ENCODE measurements at regions not wholly inside any gene's neighbourhood (a gene's known extent, or its start where the extent isn't known, plus 50 kb on each side); places are given as distances from the start of the nearest gene placed in this dataset.
"Not testable (repeated sequence)": the region's sequence is repeated elsewhere in the genome, so short reads cannot be mapped to it uniquely, and the experiment has no call there.

DNA sequence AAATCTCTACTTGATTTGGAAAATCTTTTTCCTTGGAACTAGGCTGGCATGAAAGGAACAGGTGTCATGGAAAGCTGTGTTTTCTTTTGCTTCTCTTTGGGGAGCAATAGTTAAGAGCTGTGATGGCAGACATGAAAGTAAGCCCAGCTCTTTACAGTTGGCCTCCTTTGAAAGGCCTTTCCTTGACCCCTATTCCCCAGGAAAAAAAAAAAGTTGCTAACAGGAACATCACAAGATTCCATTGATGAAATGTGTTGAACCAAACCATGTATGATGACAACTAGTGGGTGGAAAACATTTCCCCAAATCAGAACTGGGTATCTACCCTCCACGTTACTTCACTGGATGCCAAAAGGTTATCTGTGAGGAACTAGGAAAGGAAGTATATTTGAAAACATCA lies 190.7 kb upstream of the RPL34 start:
- DNase-seq (no peak), ATAC-seq (no peak)
- H3K36me3 Mint-ChIP-seq (ENCODE audit: low read depth) = peaks cover 3% of the 10 kb centered on the region
- no peaks in the 10 kb centered on the region for H3K9me3 Mint-ChIP-seq (ENCODE audit: low read depth)
- peaks cover 3% of the 10 kb centered on the region for H3K27me3 Mint-ChIP-seq
- peaks cover 61% of the 10 kb centered on the region for H3K4me1 Mint-ChIP-seq
- no peak overlapping the region for H3K27ac Mint-ChIP-seq
- CTCF ChIA-PET = interaction anchor here (0.7 kb wide), 1 partner anchor 410 kb away, joined by 4 read pairs; no protein-coding TSS in a partner anchor
- no peak overlapping the region for H3K4me3 Mint-ChIP-seq
- POLR2A ChIA-PET = interaction anchor here (0.7 kb wide), 1 partner anchor 333 kb away, joined by 4 read pairs; no protein-coding TSS in a partner anchor
- intact Hi-C loops (cut with DNase I, micrococcal nuclease) = loop anchor here (5.0 kb wide), 6 partner anchors 38 to 322 kb away; partner anchors contain the start of gene LEF1 (in 1 of the 2)

DNA sequence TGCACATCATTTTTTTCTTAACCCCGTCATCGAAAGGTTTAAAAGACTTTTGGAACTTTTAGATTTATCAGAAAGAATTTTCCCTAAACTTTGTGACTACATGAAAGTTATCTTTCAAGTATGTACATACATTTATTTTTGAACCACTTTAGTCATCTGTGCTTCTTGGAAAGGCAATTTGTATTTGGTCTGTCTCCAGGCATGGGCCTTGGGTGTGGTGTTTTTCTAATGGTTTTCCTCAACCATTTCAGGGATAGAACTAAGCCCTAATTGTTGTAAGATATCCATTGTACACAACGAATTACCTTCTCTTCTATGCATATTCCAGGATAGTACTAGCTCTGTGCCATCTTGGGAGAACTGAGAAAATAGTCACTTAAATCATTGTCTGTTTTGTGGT lies 191.5 kb upstream of the RPL34 start:
- CTCF ChIA-PET = interaction anchor here (1.1 to 1.6 kb wide), 3 partner anchors 87 to 270 kb away, joined by 3 to 5 read pairs (median 4); no protein-coding TSS in a partner anchor
- ATAC-seq (no peak), DNase-seq (no peak)
- Mint-ChIP-seq H3K27ac (no peak overlapping the region), H3K36me3 (ENCODE audit: low read depth) (peaks cover 3% of the 10 kb centered on the region), H3K27me3 (peaks cover 3% of the 10 kb centered on the region), H3K4me3 (no peak overlapping the region), H3K4me1 (peaks cover 54% of the 10 kb centered on the region), H3K9me3 (ENCODE audit: low read depth) (no peaks in the 10 kb centered on the region)
- POLR2A ChIA-PET = interaction anchor here (0.5 kb wide), 1 partner anchor 147 kb away, joined by 3 read pairs; no protein-coding TSS in a partner anchor
- intact Hi-C loops (cut with DNase I, micrococcal nuclease) = loop anchor here (5.0 kb wide), 5 partner anchors 53 to 322 kb away; partner anchors contain the start of gene LEF1 (in 1 of the 2)

DNA sequence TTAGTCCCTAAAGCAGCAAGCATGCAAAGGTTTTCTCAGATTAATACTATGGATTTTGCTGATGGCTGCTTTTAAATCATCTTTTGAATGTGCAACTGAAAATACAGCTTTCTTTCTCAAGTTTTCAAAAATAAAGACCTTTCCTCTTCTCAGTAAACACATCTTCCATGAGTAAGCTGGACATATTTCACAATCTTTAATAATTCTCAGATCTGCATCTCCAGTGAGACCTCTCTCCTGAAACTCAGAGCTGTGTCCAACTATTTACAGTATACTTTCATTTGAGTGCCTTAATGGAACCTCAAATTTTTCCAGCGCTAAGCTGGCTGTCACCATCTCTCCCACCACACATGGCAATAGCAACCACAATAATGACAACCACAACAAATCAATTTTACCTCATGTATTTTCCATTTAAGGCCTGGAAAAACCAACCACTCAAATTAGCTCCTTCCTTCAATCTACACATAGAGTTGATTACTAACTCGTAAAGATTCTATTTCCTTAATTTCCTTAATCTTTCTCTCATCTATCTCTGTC lies 192.4 kb upstream of the RPL34 start:
- H3K4me3 Mint-ChIP-seq = no peak overlapping the region
- H3K9me3 Mint-ChIP-seq (ENCODE audit: low read depth) = peaks cover 2% of the 10 kb centered on the region
- intact Hi-C loops (cut with DNase I, micrococcal nuclease) = loop anchor here (2.0 to 5.0 kb wide), 9 partner anchors 54 to 389 kb away; partner anchors contain the start of gene LEF1 (in 2 of the 2)
- peaks cover 3% of the 10 kb centered on the region for H3K36me3 Mint-ChIP-seq (ENCODE audit: low read depth)
- H3K4me1 Mint-ChIP-seq = peaks cover 46% of the 10 kb centered on the region
- POLR2A ChIA-PET = interaction anchor here (1.0 kb wide), 1 partner anchor 396 kb away, joined by 3 read pairs; no protein-coding TSS in a partner anchor
- CTCF ChIA-PET = interaction anchor here (1.1 to 2.1 kb wide), 4 partner anchors 86 to 399 kb away, joined by 3 to 5 read pairs (median 4); no protein-coding TSS in a partner anchor
- no peak overlapping the region for H3K27ac Mint-ChIP-seq
- ATAC-seq (no peak), DNase-seq (no peak)
- H3K27me3 Mint-ChIP-seq = peaks cover 3% of the 10 kb centered on the region

DNA sequence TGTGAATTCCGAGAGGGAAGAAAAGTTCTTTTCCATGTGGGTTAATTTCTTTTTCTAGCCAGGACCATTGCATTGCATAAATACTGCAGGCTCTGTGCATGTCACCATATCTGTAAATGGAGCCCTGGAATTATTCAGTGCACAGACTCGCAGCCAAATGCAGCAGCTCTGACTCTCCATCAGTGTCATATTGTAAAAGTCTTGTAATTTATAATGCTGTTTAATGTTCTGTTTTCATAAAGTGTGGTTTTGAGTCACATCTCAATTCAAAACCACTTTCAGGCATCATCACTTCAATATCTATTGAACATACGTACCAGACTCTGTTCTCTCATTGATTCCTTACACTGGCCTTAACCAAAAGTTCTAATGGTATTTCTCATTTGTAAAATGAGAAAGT lies 193.9 kb upstream of the RPL34 start:
- POLR2A ChIA-PET = interaction anchor here (0.5 to 0.9 kb wide), 2 partner anchors 254 to 295 kb away, joined by 3 read pairs; no protein-coding TSS in a partner anchor
- Mint-ChIP-seq H3K4me1 (peaks cover 33% of the 10 kb centered on the region), H3K27ac (peak overlapping the region; percentile 38), H3K27me3 (peaks cover 3% of the 10 kb centered on the region), H3K4me3 (no peak overlapping the region), H3K9me3 (ENCODE audit: low read depth) (peaks cover 6% of the 10 kb centered on the region), H3K36me3 (ENCODE audit: low read depth) (peaks cover 3% of the 10 kb centered on the region)
- DNase-seq (peak; percentile 25), ATAC-seq (peak; percentile 80)
- intact Hi-C loops (cut with DNase I, micrococcal nuclease) = loop anchor here (1.0 to 5.0 kb wide), 10 partner anchors 56 to 396 kb away; partner anchors contain the start of gene LEF1 (in 2 of the 2)
- CTCF ChIA-PET = interaction anchor here (0.9 to 2.1 kb wide), 6 partner anchors 53 to 405 kb away, joined by 3 to 5 read pairs (median 3); partner anchors contain the start of gene LEF1

DNA sequence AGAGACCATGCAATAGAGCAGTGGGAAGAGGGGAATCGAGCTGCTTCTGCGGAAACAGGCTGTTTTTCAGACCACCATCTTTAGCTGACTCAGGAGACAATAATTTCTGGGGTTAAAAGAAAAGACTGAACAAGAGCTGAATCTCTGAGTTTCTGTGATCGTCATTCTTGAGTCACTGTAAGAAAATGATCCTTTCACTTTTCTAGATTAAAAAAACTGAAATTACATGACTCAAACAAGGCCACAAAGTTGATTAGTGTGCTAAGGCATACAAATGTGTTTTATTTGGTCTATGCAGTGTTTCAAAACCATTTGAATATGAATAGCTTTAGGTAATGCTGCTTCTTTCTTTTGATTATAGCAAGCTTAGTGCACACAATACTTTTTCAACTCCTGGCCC lies 194.4 kb upstream of the RPL34 start:
- intact Hi-C loops (cut with DNase I, micrococcal nuclease) = loop anchor here (1.0 to 5.0 kb wide), 10 partner anchors 56 to 396 kb away; partner anchors contain the start of gene LEF1 (in 2 of the 2)
- ChIA-PET POLR2A (interaction anchor here (0.5 to 0.9 kb wide), 2 partner anchors 254 to 295 kb away, joined by 3 read pairs; no protein-coding TSS in a partner anchor), CTCF (interaction anchor here (0.9 to 1.3 kb wide), 4 partner anchors 53 to 257 kb away, joined by 3 to 4 read pairs (median 3); partner anchors contain the start of gene LEF1)
- Mint-ChIP-seq H3K4me3 (no peak overlapping the region), H3K27ac (peak overlapping the region; percentile 38), H3K36me3 (ENCODE audit: low read depth) (peaks cover 3% of the 10 kb centered on the region), H3K9me3 (ENCODE audit: low read depth) (peaks cover 6% of the 10 kb centered on the region), H3K4me1 (peaks cover 33% of the 10 kb centered on the region), H3K27me3 (peaks cover 3% of the 10 kb centered on the region)
- ATAC-seq (peak; percentile 86), DNase-seq (peak; percentile 13)

DNA sequence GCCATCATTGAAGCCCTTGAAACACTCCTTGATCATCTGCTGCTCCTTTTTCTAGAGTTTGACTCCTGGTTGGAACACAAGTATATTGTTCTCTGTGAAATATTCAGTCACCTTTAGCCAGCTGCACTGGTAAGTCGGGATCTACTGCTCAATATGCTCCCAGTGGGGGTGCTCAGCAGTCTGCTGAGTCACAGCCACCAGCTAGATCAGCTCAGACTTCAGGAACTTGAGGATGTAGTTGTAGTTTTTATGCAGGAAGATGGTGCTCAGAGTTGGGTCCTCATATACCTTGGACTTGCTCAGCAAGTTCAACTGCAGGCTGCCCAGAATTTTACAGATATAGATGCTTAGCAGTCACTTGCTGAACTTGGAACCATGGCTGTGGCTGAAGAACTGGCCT lies 202.5 kb upstream of the RPL34 start:
- intact Hi-C loops (cut with DNase I, micrococcal nuclease) = no loop called here
- no peak overlapping the region for H3K27ac Mint-ChIP-seq

DNA sequence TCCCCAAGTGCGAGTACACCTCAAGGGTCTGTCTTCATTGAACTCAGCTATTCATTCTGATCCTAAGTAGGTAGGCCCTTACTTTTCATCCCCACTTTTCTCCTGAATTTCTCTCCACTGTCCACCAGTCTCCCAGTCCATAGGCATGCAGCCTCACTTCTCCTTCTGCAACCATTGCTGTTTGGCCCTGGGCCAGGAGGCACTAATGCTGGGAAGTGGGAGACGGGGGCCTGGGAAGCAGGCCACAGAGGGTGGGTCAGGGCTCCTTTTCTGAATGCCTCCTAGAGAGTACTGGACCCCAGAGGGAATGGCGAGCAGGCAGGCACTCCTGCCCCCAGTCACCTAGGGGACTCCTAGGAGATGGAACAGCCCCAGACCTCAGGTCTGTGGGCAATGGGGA lies 203.5 kb upstream of the RPL34 start:
- POLR2A ChIA-PET = interaction anchor here (0.6 kb wide), 1 partner anchor 207 kb away, joined by 3 read pairs; no protein-coding TSS in a partner anchor
- CTCF ChIA-PET = interaction anchor here (0.6 to 1.1 kb wide), 3 partner anchors 27 to 1141 kb away, joined by 3 read pairs; no protein-coding TSS in a partner anchor
- Mint-ChIP-seq H3K4me1 (peaks cover 7% of the 10 kb centered on the region), H3K4me3 (no peak overlapping the region), H3K36me3 (ENCODE audit: low read depth) (no peaks in the 10 kb centered on the region), H3K9me3 (ENCODE audit: low read depth) (no peaks in the 10 kb centered on the region), H3K27me3 (no peaks in the 10 kb centered on the region), H3K27ac (no peak overlapping the region)
- ATAC-seq (no peak), DNase-seq (no peak)
- intact Hi-C loops (cut with DNase I, micrococcal nuclease) = no loop called here

More for the DNA sequence above, 202.5 kb upstream of the RPL34 start:
- ATAC-seq (no peak), DNase-seq (no peak)
- Mint-ChIP-seq H3K36me3 (ENCODE audit: low read depth) (no peaks in the 10 kb centered on the region), H3K4me3 (no peak overlapping the region), H3K4me1 (peaks cover 7% of the 10 kb centered on the region), H3K27me3 (no peaks in the 10 kb centered on the region), H3K9me3 (ENCODE audit: low read depth) (peaks cover 4% of the 10 kb centered on the region)
- POLR2A ChIA-PET = no interaction called here
- CTCF ChIA-PET = no interaction called here

DNA sequence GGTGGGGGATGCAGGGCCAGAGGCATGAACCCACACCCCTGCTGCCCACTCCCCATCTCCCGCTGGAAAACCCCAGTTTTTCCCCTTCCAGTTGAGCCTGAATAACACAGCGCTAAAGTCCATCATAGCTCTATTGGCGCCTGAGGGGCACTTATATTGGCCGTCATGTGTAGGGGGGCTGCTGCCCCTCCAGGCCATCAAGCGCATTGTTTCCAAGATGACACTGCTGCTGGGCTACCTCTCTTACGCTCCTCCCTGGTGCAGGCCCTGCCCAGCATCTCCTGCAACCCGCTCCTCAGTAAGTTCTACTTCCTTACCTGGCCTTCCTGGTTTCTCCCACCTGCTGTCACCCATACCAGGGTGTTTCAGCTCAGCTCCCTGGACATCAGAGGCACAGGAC lies 205.0 kb upstream of the RPL34 start:
- Mint-ChIP-seq H3K4me1 (peaks cover 6% of the 10 kb centered on the region), H3K27ac (no peak overlapping the region), H3K9me3 (ENCODE audit: low read depth) (no peaks in the 10 kb centered on the region), H3K27me3 (no peaks in the 10 kb centered on the region), H3K36me3 (ENCODE audit: low read depth) (no peaks in the 10 kb centered on the region), H3K4me3 (no peak overlapping the region)
- ChIA-PET POLR2A (no interaction called here), CTCF (interaction anchor here (0.7 to 1.0 kb wide), 2 partner anchors 149 to 1539 kb away, joined by 3 read pairs; no protein-coding TSS in a partner anchor)
- DNase-seq = no peak
- no peak for ATAC-seq
- intact Hi-C loops (cut with DNase I, micrococcal nuclease) = no loop called here

DNA sequence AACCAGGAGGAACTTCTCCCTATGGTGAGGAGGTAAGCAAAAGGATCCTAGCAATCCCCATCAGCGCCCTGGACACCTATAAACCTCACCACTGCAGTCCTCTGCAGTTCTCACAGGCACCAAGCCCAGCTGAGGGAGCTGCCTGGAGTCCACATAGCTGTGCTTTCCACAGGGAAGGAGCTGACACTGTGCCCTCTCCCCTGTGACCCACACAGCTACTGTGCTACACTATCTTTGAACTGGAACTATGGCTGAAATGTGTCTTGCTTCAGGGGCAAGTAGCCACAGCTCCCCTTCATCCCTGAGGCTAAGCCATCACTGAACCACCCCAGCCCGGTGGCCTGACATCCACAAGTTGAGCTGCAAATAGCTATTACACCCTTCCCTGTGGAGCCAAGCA lies 208.5 kb upstream of the RPL34 start:
- H3K36me3 Mint-ChIP-seq (ENCODE audit: low read depth) = no peaks in the 10 kb centered on the region
- no peaks in the 10 kb centered on the region for H3K27me3 Mint-ChIP-seq
- intact Hi-C loops (cut with DNase I, micrococcal nuclease) = no loop called here
- POLR2A ChIA-PET = no interaction called here
- CTCF ChIA-PET = interaction anchor here (0.6 to 0.9 kb wide), 3 partner anchors 15 to 238 kb away, joined by 3 to 4 read pairs (median 4); no protein-coding TSS in a partner anchor
- H3K9me3 Mint-ChIP-seq (ENCODE audit: low read depth) = peaks cover 3% of the 10 kb centered on the region
- H3K4me1 Mint-ChIP-seq = peaks cover 2% of the 10 kb centered on the region
- no peak overlapping the region for H3K27ac Mint-ChIP-seq
- DNase-seq (no peak), ATAC-seq (no peak)
- H3K4me3 Mint-ChIP-seq = no peak overlapping the region

DNA sequence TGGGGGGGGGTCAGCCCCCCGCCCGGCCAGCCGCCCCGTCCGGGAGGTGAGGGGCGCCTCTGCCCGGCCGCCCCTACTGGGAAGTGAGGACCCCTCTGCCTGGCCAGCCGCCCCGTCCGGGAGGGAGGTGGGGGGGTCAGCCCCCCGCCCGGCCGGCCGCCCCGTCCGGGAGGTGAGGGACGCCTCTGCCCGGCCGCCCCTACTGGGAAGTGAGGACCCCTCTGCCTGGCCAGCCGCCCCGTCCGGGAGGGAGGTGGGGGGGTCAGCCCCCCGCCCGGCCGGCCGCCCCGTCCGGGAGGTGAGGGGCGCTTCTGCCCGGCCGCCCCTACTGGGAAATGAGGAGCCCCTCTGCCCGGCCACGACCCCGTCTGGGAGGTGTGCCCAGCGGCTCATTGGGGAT lies 210.7 kb upstream of the RPL34 start:
- POLR2A ChIA-PET; intact Hi-C loops (cut with DNase I, micrococcal nuclease); H3K36me3 Mint-ChIP-seq (ENCODE audit: low read depth); ATAC-seq; H3K27ac Mint-ChIP-seq; H3K4me1 Mint-ChIP-seq; CTCF ChIA-PET; H3K4me3 Mint-ChIP-seq; DNase-seq; H3K27me3 Mint-ChIP-seq: not testable (repeated sequence)
- peaks cover 12% of the 10 kb centered on the region for H3K9me3 Mint-ChIP-seq (ENCODE audit: low read depth)

DNA sequence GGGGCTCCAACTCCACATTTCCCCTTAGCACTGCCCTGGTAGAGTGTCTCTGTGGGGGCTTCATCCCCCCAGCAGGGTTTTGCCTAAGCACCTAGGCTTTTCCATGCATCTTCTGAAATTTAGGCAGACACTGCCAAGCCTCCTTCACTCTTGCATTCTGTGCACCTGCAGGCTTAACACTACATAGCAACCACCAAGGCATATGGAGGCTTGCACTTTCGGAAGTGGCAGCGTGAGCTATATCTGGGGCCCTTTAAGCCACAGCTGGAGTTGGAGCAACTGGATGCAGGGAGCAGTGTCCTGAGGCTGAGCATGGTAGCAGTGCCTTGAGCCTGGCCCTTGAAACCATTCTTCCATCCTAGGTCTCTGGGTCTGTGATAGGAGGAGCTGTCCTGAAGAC lies 214.8 kb upstream of the RPL34 start:
- H3K27ac Mint-ChIP-seq = no peak overlapping the region
- H3K4me1 Mint-ChIP-seq = peaks cover 2% of the 10 kb centered on the region
- ChIA-PET POLR2A (no interaction called here), CTCF (interaction anchor here (0.7 kb wide), 1 partner anchor 171 kb away, joined by 3 read pairs; no protein-coding TSS in a partner anchor)
- no peaks in the 10 kb centered on the region for H3K27me3 Mint-ChIP-seq
- ATAC-seq (no peak), DNase-seq (no peak)
- no peak overlapping the region for H3K4me3 Mint-ChIP-seq
- intact Hi-C loops (cut with DNase I, micrococcal nuclease) = no loop called here
- H3K9me3 Mint-ChIP-seq (ENCODE audit: low read depth) = peaks cover 14% of the 10 kb centered on the region
- no peaks in the 10 kb centered on the region for H3K36me3 Mint-ChIP-seq (ENCODE audit: low read depth)

Data from activated CD4-positive, alpha-beta T cell treated with anti-CD3 and anti-CD28 coated beads for 36 hours (primary cell).